B cell (primary cell): ENCODE measurements at regions not wholly inside any gene's neighbourhood (a gene's known extent, or its start where the extent isn't known, plus 50 kb on each side); places are given as distances from the start of the nearest gene placed in this dataset.

ENCODE experiments used
- ATAC-seq: fragments of 200-7000 bp; cut with Tn5 transposase; one replicate; pipeline ENCODE4 v1.10.0; 2021; ENCODE audit warnings: low read depth, mild to moderate bottlenecking, moderate number of reproducible peaks, moderate library complexity
- CTCF ChIA-PET: fragments of 350-600 bp; sonication (Branson Sonifier 250); formaldehyde crosslinking; loops from one replicate; lab custom pipeline; 2021; ENCODE audit warnings: antibody characterized with exemption, inconsistent platforms; lab: Charles Lee
- POLR2A ChIA-PET: fragments of 350-600 bp; sonication (Branson Sonifier 250); formaldehyde crosslinking; loops from one replicate; lab custom pipeline; 2021; ENCODE audit warnings: antibody characterized with exemption; lab: Charles Lee
- DNase-seq: peaks from one replicate; pipeline ENCODE4 v3.0.0; 2013
- H2AFZ ChIP-seq: 2 replicates; pipeline ENCODE4 v1.6.1; 2012; ENCODE audit warnings: mild to moderate bottlenecking, low read depth, low read length; ENCODE audit not compliant: insufficient read depth, poor library complexity, severe bottlenecking
- H3K27ac ChIP-seq, 2 donors: 1 replicate in 1 of 2; 2 replicates in 1 of 2; pipeline ENCODE4 v1.5.1; 2012 to 2013; ENCODE audit warnings: low read length in 2 of 2, mild to moderate bottlenecking in 2 of 2, moderate library complexity in 1 of 2
- H3K27me3 ChIP-seq, 4 experiments: fragments of 200-600 bp in 1 of 4; sonication (generic) in 1 of 4; replicated peaks in 1 of 4; 1 replicate in 2 of 4; 2 replicates in 2 of 4; pipeline versions ENCODE4 v1.6.1 to v1.7.0; 2013 to 2016; ENCODE audit warnings: low read length in 3 of 4, mild to moderate bottlenecking in 2 of 4, mixed read lengths in 1 of 4, moderate library complexity in 1 of 4; ENCODE audit not compliant: insufficient read depth in 4 of 4, control insufficient read depth in 3 of 4; ENCODE audit errors: control extremely low read depth in 1 of 4
- H3K36me3 ChIP-seq, 2 experiments: replicated peaks in 1 of 2; 1 replicate in 1 of 2; 2 replicates in 1 of 2; pipeline versions ENCODE4 v1.6.1 to v1.7.1; 2013; ENCODE audit warnings: low read length in 1 of 2; ENCODE audit not compliant: insufficient read depth in 2 of 2, control insufficient read depth in 1 of 2; ENCODE audit errors: control extremely low read depth in 1 of 2, extremely low read depth in 1 of 2
- H3K4me1 ChIP-seq, 2 donors: fragments of 200-600 bp in 1 of 2; sonication (generic) in 1 of 2; 1 replicate in 1 of 2; 2 replicates in 1 of 2; pipeline versions ENCODE4 v1.5.1 to v1.6.1; 2013 to 2017; ENCODE audit warnings: low read length in 2 of 2; ENCODE audit not compliant: control insufficient read depth in 2 of 2, insufficient read depth in 2 of 2
- H3K4me2 ChIP-seq: replicated peaks from 2 replicates; pipeline ENCODE3; 2012; ENCODE audit warnings: mild to moderate bottlenecking, low read depth, low read length; ENCODE audit not compliant: poor library complexity, severe bottlenecking
- H3K4me3 ChIP-seq, 5 experiments: fragments of 200-600 bp in 1 of 5; sonication (generic) in 1 of 5; 1 replicate in 3 of 5; 2 replicates in 2 of 5; pipeline versions ENCODE4 v1.5.1 to v1.7.0; 2011 to 2016; ENCODE audit warnings: low read length in 4 of 5, mild to moderate bottlenecking in 4 of 5, low read depth in 2 of 5, control low read depth in 1 of 5, moderate library complexity in 1 of 5; ENCODE audit not compliant: insufficient read depth in 1 of 5; ENCODE audit errors: control extremely low read depth in 1 of 5, extremely low read depth in 1 of 5
- H3K79me2 ChIP-seq: fragments of 200-600 bp; sonication (generic); one replicate; pipeline ENCODE4 v1.6.0; 2016; ENCODE audit warnings: low read length; ENCODE audit not compliant: control insufficient read depth, insufficient read depth
- H3K9ac ChIP-seq: fragments of 200-600 bp; sonication (generic); 2 replicates; pipeline ENCODE4 v1.6.1; 2017; ENCODE audit warnings: mild to moderate bottlenecking, low read length, moderate library complexity
- H3K9me3 ChIP-seq, 3 donors: one replicate each; pipeline versions ENCODE4 v1.6.1 to v1.7.1; 2013; ENCODE audit warnings: low read length in 2 of 3; ENCODE audit not compliant: control insufficient read depth in 2 of 3, insufficient read depth in 1 of 3; ENCODE audit errors: control extremely low read depth in 1 of 3
- H4K20me1 ChIP-seq: 2 replicates; pipeline ENCODE4 v1.6.0; 2012; ENCODE audit warnings: mild to moderate bottlenecking, low read length; ENCODE audit not compliant: insufficient read depth, control insufficient read depth, poor library complexity, severe bottlenecking
- H3K27ac Mint-ChIP-seq: one replicate; pipeline ENCODE4 v1.8.0; 2021; ENCODE audit warnings: mixed read lengths
- H3K27me3 Mint-ChIP-seq: one replicate; pipeline ENCODE4 v1.8.0; 2021; ENCODE audit warnings: mixed read lengths
- H3K4me1 Mint-ChIP-seq: one replicate; pipeline ENCODE4 v1.8.0; 2021; ENCODE audit warnings: mixed read lengths
- H3K4me3 Mint-ChIP-seq: one replicate; pipeline ENCODE4 v1.8.0; 2021; ENCODE audit warnings: mixed read lengths
- H3K9me3 Mint-ChIP-seq: one replicate; pipeline ENCODE4 v1.8.0; 2022; ENCODE audit warnings: mixed read lengths; ENCODE audit not compliant: insufficient read depth
- CTCF ChIP-seq: fragments of 200-600 bp; IDR thresholded peaks from one replicate; pipeline ENCODE4 v1.8.0; 2022; ENCODE audit warnings: antibody characterized with exemption, mild to moderate bottlenecking
- EZH2 ChIP-seq: IDR thresholded peaks from 2 replicates; pipeline ENCODE4 v1.6.1; 2012; ENCODE audit warnings: borderline replicate concordance, low read depth, mild to moderate bottlenecking, moderate library complexity, low read length; ENCODE audit not compliant: insufficient read depth, poor library complexity, severe bottlenecking
- WGBS: methylation state at CpG from one replicate; pipeline ENCODE4 v1.1.5; 2013; ENCODE audit warnings: missing lambda C conversion rate; ENCODE audit not compliant: insufficient coverage; 5-methylcytosine and 5-hydroxymethylcytosine counted together
- intact Hi-C: fragments of 100-400 bp; cut with micrococcal nuclease; formaldehyde crosslinking; loops from one replicate; pipeline ENCODE4 v1.10.0; 2022

DNA sequence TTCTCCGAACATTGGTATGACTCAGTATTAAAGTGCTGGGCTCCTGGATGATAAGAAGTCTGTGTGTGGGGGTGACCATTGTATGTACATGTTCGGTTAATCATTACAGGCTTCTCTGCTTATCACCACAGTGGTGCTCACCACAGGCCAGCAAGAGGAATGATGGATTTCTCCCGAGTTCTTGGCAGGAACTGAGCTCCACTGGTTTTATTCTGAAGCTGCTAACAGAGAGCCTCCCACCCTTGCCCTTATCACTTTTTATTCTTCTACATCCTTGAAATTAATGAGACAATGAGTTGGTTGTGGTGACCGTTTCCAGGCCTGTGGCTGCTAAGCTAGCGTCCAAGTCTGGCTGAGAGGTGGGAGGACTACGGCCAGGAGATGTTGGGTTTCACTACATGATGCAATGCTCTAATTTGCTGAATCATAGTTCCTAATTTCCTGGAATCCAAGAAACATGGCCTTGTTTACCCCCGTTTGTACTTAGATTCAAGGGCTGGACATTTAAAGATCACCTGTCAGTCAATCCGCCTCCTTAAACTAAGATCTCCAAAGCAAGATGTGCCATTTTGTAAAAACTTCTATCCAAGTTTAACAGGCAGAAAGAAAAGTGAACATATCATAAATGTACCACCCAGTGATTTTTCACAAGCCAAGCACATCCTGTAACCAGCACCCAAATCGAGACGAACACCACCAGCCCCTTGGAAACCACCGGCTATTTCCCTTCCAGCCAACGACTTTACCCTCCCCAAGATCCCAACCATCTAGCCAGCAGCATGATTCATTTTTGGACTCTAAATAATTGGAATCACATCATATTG lies 172.5 kb downstream of the FOXA2 start:
- POLR2A ChIA-PET = no interaction called here
- H2AFZ ChIP-seq = no peak overlapping the region

More for the DNA sequence above, 172.5 kb downstream of the FOXA2 start:
- H3K4me3 Mint-ChIP-seq = no peak overlapping the region
- Histone ChIP-seq H3K4me2 (no peak overlapping the region), H3K27me3 (no peaks in the 10 kb centered on the region), H3K4me1 (no peaks in the 10 kb centered on the region), H3K4me3 (no peak overlapping the region), H3K36me3 (no peaks in the 10 kb centered on the region), H4K20me1 (no peaks in the 10 kb centered on the region), H3K79me2 (no peaks in the 10 kb centered on the region), H3K9me3 (no peaks in the 10 kb centered on the region), H3K27ac (no peak overlapping the region), H3K9ac (no peak overlapping the region)
- no peak overlapping the region for H3K27ac Mint-ChIP-seq
- no peaks in the 10 kb centered on the region for H3K9me3 Mint-ChIP-seq
- TF ChIP-seq CTCF (no peak), EZH2 (no peak)
- ATAC-seq (no peak), DNase-seq (no peak)
- CTCF ChIA-PET = no interaction called here
- intact Hi-C loops = no loop called here
- peaks cover 3% of the 10 kb centered on the region for H3K27me3 Mint-ChIP-seq
- WGBS = 83% methylated on average over 6 of the region's 12 CpGs
- no peaks in the 10 kb centered on the region for H3K4me1 Mint-ChIP-seq
